Hematopoietic multipotent progenitor cell (in vitro differentiated cells): ENCODE measurements at regions not wholly inside any gene's neighbourhood (a gene's known extent, or its start where the extent isn't known, plus 50 kb on each side); places are given as distances from the start of the nearest gene placed in this dataset.

ENCODE experiments used
- DNase-seq, 3 donors: peaks; one replicate each; pipeline ENCODE4 v3.0.0-alpha.2; 2011 to 2015; ENCODE audit warnings: low read depth in 2 of 3, low spot score in 2 of 3

DNA sequence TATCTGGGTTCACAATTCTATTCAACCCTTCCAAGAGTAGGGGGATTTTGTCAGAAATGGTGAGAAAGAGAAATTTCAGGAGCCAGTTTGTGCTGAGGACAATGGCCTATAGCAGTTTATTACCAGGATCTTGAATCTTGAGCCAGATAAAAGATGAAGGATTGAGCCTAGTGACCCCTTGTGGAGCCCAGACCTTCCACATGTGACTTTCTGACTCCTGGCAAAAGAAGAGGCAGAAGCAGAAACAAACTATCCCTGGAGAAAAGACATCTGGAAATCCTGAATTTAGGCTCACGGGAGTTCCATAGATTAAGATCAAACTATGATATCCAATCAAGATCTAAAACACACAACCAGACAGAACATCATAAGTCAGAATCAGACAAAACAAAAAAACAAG is 60.9 kb upstream of the CHRM2 start:
- no peak for DNase-seq

DNA sequence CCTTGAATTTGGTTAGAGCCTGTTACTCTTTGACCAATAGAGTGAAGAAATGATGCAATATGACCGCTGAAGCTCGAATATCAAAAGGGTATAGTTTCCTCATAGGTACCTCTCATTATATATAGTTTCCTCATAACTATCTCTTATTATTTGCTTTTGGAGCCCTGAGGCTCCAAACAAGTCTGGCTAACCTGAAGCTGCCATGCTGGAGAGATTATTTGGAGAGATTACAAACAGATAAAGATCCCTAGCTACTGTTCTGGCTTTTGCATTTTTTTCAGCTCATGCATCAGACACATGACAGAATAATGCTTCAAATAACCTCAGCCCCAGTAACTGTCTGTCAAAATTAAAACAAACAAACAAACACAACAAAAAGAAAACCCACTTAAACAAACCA is 65.4 kb upstream of the CHRM2 start:
- DNase-seq, result no peak

DNA sequence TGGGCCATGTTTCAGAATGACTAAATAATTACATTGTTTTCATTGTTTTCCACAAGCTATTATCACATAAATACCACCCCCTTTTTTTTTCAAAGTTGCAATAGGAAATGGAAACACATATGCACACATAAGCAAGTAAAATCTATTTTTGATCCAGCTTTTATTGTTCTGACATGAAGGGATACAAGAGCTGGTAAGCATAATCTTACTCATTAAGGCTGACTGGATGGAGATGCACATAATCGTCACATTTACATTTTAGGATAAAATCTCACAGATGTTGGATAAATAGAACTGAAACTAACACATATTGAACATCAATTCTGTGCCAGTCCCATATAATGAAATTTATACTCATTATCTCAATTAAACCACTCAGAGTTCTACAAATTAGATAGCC is 84.5 kb upstream of the CHRM2 start:
- no peak for DNase-seq

DNA sequence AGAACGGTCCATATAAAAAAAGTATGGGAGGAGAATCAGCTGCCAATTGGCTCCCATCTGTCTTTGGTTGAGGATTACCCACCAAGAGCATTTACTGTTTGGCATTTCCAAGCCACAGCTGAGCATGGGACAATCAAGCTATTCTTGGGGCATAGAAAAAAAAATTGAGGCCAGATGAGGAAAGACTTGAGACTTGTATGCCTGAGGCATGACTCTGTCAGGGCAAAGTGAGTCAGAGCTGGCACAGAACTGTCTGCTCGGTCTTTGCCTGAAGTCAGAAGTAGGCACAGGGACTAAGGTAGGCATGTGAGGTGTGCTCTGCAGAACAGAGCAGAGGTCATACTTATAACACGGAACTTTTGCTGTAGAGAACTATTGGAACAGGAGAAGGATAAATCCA is 126.5 kb upstream of the CHRM2 start:
- no peak for DNase-seq

DNA sequence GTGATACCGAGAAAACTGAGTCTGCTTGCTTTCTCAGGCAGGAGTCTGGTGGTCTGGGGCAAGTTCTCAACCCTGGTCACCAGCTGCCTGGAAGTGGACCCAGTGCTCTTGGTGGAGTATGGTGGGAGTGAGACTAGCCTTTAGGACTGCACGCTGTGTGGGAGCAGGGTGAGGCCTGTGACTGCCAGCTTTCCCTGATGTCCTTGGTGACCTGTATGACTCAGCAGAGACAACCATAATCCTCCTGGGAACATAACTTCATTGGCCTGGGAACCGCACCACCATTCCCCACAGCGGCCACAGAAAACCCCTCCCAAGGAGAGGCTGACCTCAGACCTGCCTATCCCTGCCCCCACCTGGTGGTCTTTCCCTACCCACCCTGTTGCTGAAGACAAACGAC is 139.5 kb upstream of the CHRM2 start:
- DNase-seq, result no peak

DNA sequence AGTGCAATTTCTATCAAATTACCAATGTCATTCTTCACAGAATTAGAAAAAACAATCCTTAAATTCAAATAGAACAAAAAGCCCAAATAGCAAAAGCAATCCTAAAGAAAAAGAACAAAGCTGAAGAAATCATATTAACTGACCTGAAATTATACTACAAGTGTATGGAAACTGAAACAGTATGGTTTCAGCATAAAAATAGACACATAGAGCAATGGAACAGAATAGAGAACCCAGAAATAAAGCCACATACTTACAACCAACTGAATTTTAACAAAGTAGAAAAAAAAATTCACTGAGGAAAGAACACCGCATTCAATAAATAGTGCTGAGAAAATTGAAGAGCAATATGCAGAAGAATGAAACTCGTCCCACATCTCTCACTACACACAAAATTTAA is 142.0 kb upstream of the CHRM2 start:
- DNase-seq, result no peak

DNA sequence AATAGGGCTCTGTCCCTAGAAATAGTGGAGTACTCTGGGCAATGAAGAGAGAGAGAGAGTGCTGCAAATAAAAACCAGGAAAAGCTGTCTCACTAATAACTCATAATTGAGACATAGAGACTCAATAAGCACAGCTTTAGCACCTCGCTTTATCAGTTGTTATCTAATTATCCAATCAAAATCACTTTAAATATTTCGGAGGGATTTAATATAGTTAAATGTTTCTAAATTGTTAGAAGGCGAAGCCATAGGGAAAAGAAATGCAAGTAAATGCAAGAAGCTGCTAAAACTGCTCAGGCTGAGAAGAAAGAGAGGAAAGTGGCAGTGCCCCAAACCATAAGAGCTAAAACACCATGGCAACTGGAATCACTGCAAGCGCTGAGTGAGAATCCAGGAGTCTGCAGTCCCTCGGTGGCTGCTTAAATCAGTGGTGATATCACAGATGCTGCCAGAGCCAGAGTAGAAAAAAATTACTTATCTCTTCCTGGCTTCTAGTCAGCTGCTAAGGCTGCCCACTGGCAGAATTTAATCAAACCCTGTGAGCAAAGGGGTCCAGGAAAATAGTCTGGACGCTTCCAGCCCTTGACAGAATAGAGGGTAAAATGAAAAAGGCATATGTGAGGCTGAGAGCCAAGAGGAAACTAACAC is 150.4 kb upstream of the CHRM2 start:
- no peak for DNase-seq

DNA sequence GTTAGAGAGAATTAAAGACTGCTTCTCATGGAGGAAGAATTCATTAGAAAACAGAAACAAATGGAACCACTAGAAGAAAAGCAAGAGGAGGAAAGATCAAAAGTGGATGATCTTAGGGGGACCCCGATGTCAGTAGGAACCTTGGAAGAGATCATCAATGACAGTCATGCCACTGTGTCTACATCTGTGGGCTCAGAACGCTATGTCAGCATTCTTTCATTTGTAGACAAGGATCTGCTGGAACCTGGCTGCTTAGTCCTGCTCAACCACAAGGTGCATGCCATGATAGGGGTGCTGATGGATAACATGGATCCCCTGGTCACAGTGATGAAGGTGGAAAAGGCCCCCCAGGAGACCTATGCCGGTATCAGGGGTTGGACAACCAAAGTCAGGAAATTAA is 154.4 kb upstream of the CHRM2 start:
- DNase-seq, result no peak

DNA sequence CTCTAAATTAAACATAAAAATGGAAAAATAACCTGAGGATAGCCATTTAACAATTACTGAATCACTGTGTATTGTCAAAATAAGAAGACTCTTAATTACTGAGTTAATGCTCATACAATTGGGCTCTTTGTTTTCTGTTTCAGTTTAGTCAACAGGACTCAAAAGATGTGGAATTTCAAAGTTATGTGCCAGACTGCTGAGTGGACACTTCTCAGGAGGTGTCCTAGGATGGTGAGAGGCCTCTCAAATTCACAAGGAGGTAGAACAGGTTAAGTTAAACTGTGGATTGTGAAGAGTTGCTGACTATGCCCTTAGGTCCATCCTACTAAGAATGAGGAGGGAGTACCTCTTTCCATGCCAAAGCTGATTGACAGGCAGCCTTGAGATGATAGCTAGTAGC is 157.7 kb upstream of the CHRM2 start:
- no peak for DNase-seq

DNA sequence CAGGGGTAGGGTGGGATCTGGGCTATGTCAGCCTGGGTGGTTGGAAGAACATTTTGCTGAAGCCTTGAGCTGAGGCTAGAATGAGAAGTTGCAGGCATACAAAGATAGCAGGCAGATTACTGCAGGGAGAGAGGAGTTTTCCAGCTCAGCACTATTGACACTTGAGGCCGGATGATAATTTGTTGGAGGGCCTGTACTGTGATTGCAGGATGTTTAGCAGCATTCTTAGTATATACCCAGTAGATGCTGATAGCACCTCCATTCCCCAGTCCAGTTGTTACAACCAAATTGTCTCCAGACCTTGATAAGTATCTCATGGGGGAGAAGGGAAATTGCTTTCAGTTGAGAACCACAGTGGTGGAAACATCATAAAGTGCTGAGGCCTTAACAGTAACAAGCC is 158.6 kb upstream of the CHRM2 start:
- no peak for DNase-seq

DNA sequence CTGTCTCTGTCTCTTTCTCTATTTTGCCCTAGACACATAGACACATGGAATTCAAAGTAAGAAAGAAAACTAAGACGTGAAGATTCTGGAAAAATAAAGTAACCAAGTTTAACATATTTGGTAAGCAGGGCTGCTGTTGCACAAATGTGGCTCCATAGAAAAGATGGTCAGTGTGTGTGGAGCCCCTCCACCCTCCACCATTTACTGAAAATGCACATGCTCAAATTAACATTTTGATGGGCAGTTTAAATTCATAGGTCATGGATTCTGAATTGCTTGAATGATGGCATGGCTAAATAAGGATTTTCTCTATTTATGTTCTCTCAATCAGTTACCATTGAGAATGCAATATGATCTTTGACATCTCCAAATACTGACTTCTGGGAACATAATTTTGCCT is 165.5 kb upstream of the CHRM2 start:
- DNase-seq, result no peak

DNA sequence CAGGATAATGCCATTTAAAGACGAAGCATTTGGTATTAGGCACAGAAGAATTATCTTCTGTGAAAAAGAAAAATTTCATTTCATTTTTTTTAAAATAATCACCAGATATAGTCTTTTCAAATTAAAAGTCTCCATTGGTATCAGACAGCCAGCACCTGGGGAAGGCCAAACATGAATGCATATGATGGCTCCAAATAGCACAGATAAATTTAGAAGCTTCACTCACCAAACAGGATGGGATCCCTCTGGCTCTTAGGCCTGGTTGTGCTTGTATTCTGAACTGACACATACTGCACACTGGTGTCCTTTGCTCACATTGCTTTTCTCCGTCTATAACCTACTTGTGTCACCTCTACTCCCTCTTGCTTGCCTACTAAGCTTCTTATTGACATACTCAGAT is 169.5 kb upstream of the CHRM2 start:
- DNase-seq, result no peak

DNA sequence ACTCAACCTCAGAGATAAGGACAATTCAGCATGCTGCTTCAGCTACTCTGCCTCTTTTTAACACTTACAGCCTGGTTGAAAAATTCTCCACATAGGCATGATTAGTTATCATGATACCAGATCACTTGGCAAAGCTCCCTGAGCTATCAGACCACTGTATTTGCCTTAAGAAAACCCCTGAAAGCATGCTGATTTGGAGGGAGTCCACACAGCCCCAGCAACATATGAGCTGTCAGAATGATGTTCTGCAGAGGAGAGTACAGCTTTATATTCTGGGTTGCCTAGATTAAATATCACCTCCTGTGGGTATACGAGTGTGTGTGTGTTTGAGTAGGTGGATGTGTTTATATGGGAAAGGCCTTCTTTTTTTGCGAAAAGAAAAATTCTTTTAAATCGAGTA is 170.2 kb upstream of the CHRM2 start:
- DNase-seq, result no peak

DNA sequence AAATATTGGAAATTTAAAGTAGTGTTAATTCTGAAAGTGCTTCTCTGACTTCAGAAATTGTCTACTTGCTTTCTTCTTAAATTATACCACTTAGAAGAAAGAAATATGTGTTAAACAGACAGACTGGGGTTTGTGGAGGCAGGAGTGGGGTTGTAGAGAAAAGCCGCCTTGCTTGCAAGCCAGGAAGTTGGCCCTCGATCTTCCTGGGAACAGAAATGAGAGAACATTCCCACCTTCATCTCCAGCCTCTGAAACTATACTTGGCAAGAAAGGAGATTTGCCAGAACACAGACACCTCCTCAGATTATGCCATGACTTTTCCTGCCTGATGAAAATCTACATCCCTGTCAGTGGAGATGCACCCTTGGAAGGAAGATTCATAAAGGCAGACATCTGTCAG is 171.2 kb upstream of the CHRM2 start:
- DNase-seq, result no peak

DNA sequence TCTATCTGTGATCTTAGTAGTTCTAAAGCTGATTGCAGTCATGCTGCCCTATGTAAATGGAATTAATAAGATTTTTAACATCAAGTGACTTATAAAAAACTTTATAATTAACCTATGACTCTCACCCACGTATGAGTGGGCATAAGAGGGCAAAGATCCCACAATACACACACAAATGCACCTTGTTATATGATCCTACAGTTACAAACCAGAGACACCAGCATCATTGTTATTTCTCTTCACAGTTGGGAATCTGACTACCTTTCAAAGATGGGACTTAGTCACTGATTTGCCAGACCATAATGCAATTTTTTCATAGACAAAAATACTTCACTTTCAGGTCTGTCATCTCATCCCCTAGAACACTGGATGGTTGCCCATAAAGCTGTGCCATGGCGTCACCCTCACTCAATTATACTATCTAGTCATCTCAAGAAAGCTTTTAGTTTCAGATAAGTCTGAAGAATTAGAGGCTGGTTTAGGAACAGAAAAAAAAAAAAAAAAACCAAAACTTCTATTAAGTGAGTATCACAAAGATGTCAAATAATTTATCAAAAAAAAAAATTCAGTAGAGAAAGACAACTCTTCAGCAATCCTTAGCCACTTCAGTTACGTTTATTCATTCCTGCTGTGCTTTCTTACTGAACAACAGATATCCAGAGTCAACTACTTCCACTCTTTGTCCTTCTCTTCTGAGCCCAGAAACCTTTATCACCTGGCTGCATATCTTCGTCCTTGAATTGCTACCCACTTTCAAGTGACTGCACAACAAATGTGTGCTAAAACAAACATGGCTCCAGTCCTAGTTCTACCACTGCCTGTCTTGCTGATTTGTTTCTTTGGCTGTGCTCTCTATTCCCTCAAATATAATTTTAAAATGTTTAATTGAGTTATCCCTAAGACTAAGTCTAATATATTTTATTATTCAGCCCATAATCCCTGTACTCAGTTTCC is 175.0 kb upstream of the CHRM2 start:
- DNase-seq, result no peak

DNA sequence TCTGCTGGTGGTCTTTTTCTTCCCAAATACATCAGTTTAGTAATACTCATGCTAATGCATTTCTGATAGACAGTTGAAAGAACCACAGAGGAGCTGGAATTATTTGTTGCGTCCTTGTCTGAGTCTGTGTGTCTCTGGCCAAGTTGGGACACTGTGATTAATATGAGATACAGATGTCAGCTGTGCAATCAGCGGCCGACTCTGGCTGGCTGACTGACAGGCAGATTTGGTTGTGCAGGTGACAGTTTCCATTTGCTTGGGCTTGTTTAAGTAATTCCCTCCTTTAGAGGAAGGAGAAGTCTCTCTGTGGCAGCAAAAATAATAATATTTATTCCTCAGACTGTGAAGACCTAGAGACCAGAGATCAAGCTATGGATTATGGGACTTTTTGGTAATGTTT is 176.2 kb upstream of the CHRM2 start:
- no peak for DNase-seq

DNA sequence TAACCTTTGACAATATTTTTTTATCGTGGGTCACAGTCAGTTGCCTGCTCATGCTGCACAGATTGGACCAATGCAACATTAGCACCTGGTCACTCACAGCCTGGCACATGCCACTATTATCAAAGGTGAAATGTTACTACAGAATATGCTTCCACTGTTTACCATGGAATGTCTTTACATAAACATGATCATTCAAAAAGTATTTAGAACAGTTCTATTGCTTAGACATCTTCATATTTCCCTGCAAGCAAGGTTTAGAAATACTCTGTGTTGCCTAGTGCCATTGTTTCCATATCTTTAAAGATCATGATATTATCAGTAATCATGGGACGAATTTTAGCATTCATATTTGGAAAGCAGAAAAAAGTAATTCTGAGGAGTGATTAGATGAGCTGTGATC is 179.9 kb upstream of the CHRM2 start:
- DNase-seq, result no peak

DNA sequence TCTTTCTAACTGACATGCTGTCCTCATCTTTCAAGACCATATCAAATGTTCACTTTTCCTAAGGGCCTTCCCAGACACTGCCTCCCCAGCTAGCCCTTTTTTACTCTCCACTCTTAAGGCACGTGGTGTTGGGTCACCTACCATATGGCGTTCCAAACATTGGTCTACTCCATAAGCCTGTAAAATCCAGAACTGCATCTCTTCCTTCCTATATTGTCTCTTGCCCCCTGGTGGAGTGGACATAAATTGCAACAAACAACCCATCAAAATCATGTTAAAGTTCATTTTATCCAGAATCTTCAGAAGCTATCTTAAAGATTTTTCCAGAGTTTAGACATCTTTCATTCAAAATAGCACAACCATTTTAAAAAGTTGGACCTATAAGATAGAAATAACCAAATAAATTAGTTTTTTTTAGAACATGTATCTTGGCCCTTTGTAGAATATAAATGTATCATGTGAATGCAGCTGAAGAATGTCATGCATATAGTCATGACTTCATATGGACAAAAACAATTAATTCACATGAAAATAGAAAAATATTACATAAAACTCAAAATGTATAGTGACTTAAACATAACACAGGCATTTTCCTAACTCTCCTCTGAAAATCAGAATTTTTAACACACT is 180.6 kb upstream of the CHRM2 start:
- DNase-seq, result peak in 1 of 3 donors; percentile 45

DNA sequence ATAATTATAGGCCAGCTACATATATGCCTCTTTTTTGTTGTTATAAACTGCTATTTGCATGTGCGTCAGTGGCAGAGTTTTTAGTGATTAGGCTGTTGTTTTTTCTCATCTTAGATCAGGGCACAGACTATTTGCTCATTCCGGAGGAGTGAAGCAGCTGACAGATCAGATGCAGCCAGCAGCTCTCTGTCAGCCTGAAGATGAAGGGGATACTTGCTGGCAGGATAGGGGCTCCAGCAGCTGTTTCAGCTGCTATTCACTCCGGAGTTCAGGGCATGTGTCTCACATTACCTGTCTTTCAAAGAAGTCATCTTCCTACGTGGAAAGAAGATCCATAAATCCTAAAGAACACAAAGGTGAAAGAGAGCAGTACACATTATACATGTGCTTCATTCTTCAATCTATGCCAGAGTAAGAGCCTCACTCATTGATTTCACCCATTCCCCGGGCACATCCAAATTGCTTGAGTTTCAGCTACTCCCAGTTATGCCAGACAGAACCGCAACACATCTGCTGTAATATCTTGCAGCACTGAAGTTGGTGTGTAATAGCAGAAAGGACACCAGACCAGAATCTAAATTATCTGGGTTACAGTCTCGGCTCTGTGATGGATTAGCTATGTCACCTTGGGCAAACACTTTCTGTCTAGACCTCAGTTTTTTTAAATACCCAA is 182.8 kb upstream of the CHRM2 start:
- no peak for DNase-seq

DNA sequence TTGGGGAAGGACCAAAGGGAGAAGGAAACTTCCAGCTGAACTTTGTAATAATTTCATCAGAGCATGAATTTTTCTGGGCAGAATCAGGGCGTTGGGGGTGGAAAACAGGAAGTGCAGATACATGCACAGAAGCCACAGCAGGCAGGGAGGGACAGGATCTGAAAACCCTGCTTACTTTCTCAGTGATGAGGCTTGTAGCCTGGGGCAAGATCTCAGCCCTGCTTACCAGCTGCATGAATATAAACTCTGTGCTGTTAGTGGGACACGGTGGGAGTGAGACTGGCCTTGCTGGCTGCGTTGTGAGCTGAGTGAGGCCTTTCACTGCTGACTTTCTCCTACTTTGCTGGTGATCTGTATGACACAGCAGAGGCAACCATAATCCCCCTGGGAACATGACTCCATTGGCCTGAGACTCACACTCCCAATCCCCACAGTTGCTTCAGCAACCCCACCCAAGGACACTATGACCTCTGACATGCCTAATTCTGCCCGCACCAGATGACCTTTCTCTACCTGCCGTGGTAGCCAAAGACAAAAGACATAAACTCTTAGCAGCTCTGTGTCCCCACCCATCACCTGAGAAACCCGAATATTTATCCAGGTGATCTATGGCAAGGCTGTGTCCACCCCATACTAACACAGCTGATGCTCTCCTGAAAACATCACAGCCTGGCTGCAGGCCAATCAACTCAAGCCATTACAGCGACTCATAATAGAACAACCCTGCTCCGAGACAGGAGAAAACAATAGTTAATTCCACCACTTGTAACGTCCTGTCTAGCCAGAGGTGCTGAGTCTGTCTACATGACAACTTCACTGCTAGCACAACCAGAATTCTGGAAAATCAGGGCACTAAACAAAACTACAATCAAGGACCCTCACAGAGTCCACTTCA is 190.7 kb upstream of the CHRM2 start:
- DNase-seq, result peak in 1 of 3 donors; percentile 12
